ENCODE measurements at regions not wholly inside any gene's neighbourhood (a gene's known extent, or its start where the extent isn't known, plus 50 kb on each side); places are given as distances from the start of the nearest gene placed in this dataset.

DNA sequence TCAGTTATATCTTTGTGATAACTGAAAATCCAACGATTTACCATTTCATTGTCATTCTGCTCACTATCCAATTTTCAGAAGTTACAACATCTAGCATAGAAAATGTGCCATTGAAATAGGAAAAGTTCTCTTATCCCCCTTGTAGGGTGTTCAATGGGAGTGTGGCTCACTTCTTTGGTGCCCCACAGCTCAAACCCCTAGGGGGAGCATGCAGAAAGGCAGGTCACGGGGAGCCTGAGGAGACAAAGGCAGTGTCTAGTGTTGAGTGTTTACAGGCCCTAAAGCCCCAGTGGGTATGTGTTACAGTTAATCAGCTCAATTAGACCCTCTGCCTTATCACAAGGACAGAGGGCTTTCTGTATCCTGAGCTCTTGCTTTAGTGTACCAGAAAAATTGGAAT, 243.4 kb upstream of the GRID2 start:
- H3K4me1 Mint-ChIP-seq = no peaks in the 10 kb centered on the region
- H3K4me3 Mint-ChIP-seq = no peak overlapping the region
- intact Hi-C loops (cut with micrococcal nuclease) = no loop called here
- no peaks in the 10 kb centered on the region for H3K27me3 Mint-ChIP-seq (ENCODE audit: low read depth in 2 of 2)
- no peaks in the 10 kb centered on the region for H3K36me3 Mint-ChIP-seq
- no peaks in the 10 kb centered on the region for H3K27me3 ChIP-seq (ENCODE audit: control insufficient read depth, insufficient read depth, low read length)
- no peaks in the 10 kb centered on the region for H3K36me3 ChIP-seq (ENCODE audit: control insufficient read depth, insufficient read depth, low read length)
- ATAC-seq = no peak
- H3K4me3 ChIP-seq (ENCODE audit: low read length) = no peak overlapping the region
- H3K4me1 ChIP-seq (ENCODE audit: control insufficient read depth, insufficient read depth, low read length) = no peaks in the 10 kb centered on the region
- H3K9me3 Mint-ChIP-seq = peaks cover 11 to 12% of the 10 kb centered on the region in 2 donors
- no peak for DNase-seq
- TF ChIP-seq CTCF (IDR thresholded peaks at IDR 0.05) = no peak
- H3K27ac Mint-ChIP-seq = no peak overlapping the region
- no peak overlapping the region for H3K27ac ChIP-seq (ENCODE audit: low read length)
- H3K9me3 ChIP-seq (ENCODE audit: control insufficient read depth, insufficient read depth, low read length) = no peaks in the 10 kb centered on the region
- 87% methylated on average over 1 of the region's 2 CpGs for WGBS (ENCODE audit: insufficient coverage)

- no peaks in the 10 kb centered on the region for H3K4me1 ChIP-seq (ENCODE audit: control insufficient read depth, insufficient read depth, low read length)
- H3K36me3 Mint-ChIP-seq = peaks cover 5% of the 10 kb centered on the region
- no peak overlapping the region for H3K4me3 ChIP-seq (ENCODE audit: low read length)
- H3K9me3 ChIP-seq (ENCODE audit: control insufficient read depth, insufficient read depth, low read length) = no peaks in the 10 kb centered on the region
- no peak overlapping the region for H3K4me3 Mint-ChIP-seq
- H3K27ac ChIP-seq (ENCODE audit: low read length) = no peak overlapping the region
- ATAC-seq = no peak
- no peaks in the 10 kb centered on the region for H3K27me3 Mint-ChIP-seq (ENCODE audit: low read depth in 2 of 2)
- no peak for TF ChIP-seq CTCF (IDR thresholded peaks at IDR 0.05)
- H3K27me3 ChIP-seq (ENCODE audit: control insufficient read depth, insufficient read depth, low read length) = no peaks in the 10 kb centered on the region
- 79% methylated on average over 4 of the region's 4 CpGs for WGBS (ENCODE audit: insufficient coverage)
- no peaks in the 10 kb centered on the region for H3K36me3 ChIP-seq (ENCODE audit: control insufficient read depth, insufficient read depth, low read length)
- no peaks in the 10 kb centered on the region for H3K4me1 Mint-ChIP-seq
- peaks cover 13% of the 10 kb centered on the region in 2 donors for H3K9me3 Mint-ChIP-seq
- intact Hi-C loops (cut with micrococcal nuclease) = no loop called here
- no peak overlapping the region for H3K27ac Mint-ChIP-seq
- DNase-seq = no peak
These were observed 239.2 kb upstream of the GRID2 start for GRCh38 chr4:92064574-92064973.

DNA sequence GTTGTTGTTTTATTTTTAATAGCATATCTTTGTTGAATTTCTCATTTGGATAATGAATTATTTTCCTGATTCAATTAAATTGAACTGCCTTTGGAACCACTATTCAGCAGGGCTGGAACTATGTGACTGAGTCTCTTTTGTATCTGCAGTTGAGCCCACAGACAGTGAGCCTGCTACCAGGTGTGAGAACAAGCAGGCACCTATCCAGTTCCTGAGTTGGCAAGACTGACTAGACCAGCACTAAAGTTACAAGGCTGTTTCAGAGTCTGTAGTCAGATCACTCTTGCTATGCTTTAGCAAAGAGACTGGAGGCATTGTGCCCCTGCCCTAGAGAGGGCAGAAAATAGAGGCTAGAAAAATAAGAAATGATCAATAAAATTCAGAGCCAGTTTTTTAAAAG, 237.3 kb upstream of the GRID2 start:
- Mint-ChIP-seq H3K4me1 (no peaks in the 10 kb centered on the region), H3K4me3 (no peak overlapping the region), H3K36me3 (peaks cover 8% of the 10 kb centered on the region), H3K27ac (no peak overlapping the region), H3K27me3 (ENCODE audit: low read depth in 2 of 2) (no peaks in the 10 kb centered on the region), H3K9me3 (peaks cover 15% of the 10 kb centered on the region in 2 donors)
- no peak overlapping the region for H3K4me3 ChIP-seq (ENCODE audit: low read length)
- H3K27me3 ChIP-seq (ENCODE audit: control insufficient read depth, insufficient read depth, low read length) = no peaks in the 10 kb centered on the region
- H3K9me3 ChIP-seq (ENCODE audit: control insufficient read depth, insufficient read depth, low read length) = peaks cover 9% of the 10 kb centered on the region
- no peaks in the 10 kb centered on the region for H3K36me3 ChIP-seq (ENCODE audit: control insufficient read depth, insufficient read depth, low read length)
- H3K4me1 ChIP-seq (ENCODE audit: control insufficient read depth, insufficient read depth, low read length) = no peaks in the 10 kb centered on the region
- no peak for TF ChIP-seq CTCF (IDR thresholded peaks at IDR 0.05)
- no peak overlapping the region for H3K27ac ChIP-seq (ENCODE audit: low read length)
- ATAC-seq (no peak), DNase-seq (no peak)
- intact Hi-C loops (cut with micrococcal nuclease) = no loop called here

- peaks cover 8% of the 10 kb centered on the region for H3K36me3 Mint-ChIP-seq
- 93% methylated on average over 1 of the region's 1 CpG for WGBS (ENCODE audit: insufficient coverage)
- Histone ChIP-seq H3K9me3 (ENCODE audit: control insufficient read depth, insufficient read depth, low read length) (peaks cover 12% of the 10 kb centered on the region), H3K4me1 (ENCODE audit: control insufficient read depth, insufficient read depth, low read length) (no peaks in the 10 kb centered on the region), H3K27ac (ENCODE audit: low read length) (no peak overlapping the region), H3K4me3 (ENCODE audit: low read length) (no peak overlapping the region), H3K27me3 (ENCODE audit: control insufficient read depth, insufficient read depth, low read length) (no peaks in the 10 kb centered on the region), H3K36me3 (ENCODE audit: control insufficient read depth, insufficient read depth, low read length) (no peaks in the 10 kb centered on the region)
- TF ChIP-seq CTCF (IDR thresholded peaks at IDR 0.05) = no peak
- DNase-seq = no peak
- no peaks in the 10 kb centered on the region for H3K4me1 Mint-ChIP-seq
- H3K9me3 Mint-ChIP-seq = peaks cover 15 to 20% of the 10 kb centered on the region in 2 donors
- H3K4me3 Mint-ChIP-seq = no peak overlapping the region
- H3K27me3 Mint-ChIP-seq (ENCODE audit: low read depth in 2 of 2) = no peaks in the 10 kb centered on the region
- no peak overlapping the region for H3K27ac Mint-ChIP-seq
- intact Hi-C loops (cut with micrococcal nuclease) = no loop called here
- no peak for ATAC-seq
These were observed 232.2 kb upstream of the GRID2 start for GRCh38 chr4:92071587-92071986.

All from natural killer cell (primary cell).